Astrocyte (in vitro differentiated cells and primary cell): ENCODE measurements at regions not wholly inside any gene's neighbourhood (a gene's known extent, or its start where the extent isn't known, plus 50 kb on each side); places are given as distances from the start of the nearest gene placed in this dataset.

Experiments
- DNase-seq: peaks from one replicate; pipeline ENCODE4 v3.0.0-alpha.2; 2010; ENCODE audit warnings: low read depth
- FAIRE-seq: peaks from 2 replicates; lab custom pipeline; 2011; peaks lifted over from hg19 to GRCh38; lab: Jason Lieb, UNC
- H2AFZ ChIP-seq: 2 replicates; pipeline ENCODE4 v1.6.0; 2012; ENCODE audit warnings: low read depth, low read length, inconsistent platforms
- H3K27ac ChIP-seq: 2 replicates; pipeline ENCODE4 v1.5.1; 2011; ENCODE audit warnings: low read depth, low read length, inconsistent platforms
- H3K27me3 ChIP-seq: 2 replicates; pipeline ENCODE4 v1.6.0; 2011; ENCODE audit warnings: low read length, inconsistent platforms; ENCODE audit not compliant: insufficient read depth
- H3K36me3 ChIP-seq: 2 replicates; pipeline ENCODE4 v1.5.1; 2011; ENCODE audit warnings: low read length, inconsistent platforms; ENCODE audit not compliant: insufficient read depth
- H3K4me1 ChIP-seq: 2 replicates; pipeline ENCODE4 v1.5.1; 2011; ENCODE audit warnings: low read length, inconsistent platforms; ENCODE audit not compliant: insufficient read depth
- H3K4me2 ChIP-seq: 2 replicates; pipeline ENCODE4 v1.6.0; 2012; ENCODE audit warnings: low read length, inconsistent platforms
- H3K4me3 ChIP-seq: 2 replicates; pipeline ENCODE4 v1.5.1; 2011; ENCODE audit warnings: low read depth, mild to moderate bottlenecking, low read length, inconsistent platforms; ENCODE audit not compliant: insufficient read depth
- H3K79me2 ChIP-seq: 2 replicates; pipeline ENCODE4 v1.6.0; 2012; ENCODE audit warnings: mild to moderate bottlenecking, low read length, inconsistent platforms; ENCODE audit not compliant: insufficient read depth
- H3K9ac ChIP-seq: 2 replicates; pipeline ENCODE4 v1.6.0; 2012; ENCODE audit warnings: mild to moderate bottlenecking, low read length, inconsistent platforms
- H3K9me3 ChIP-seq: 2 replicates; pipeline ENCODE4 v1.5.1; 2012; ENCODE audit warnings: low read depth, mild to moderate bottlenecking, low read length, inconsistent platforms; ENCODE audit not compliant: insufficient read depth
- H4K20me1 ChIP-seq: 2 replicates; pipeline ENCODE4 v1.6.0; 2012; ENCODE audit warnings: low read length, inconsistent platforms; ENCODE audit not compliant: insufficient read depth
- H3K27ac Mint-ChIP-seq: one replicate; pipeline ENCODE4 v1.8.0; 2021; ENCODE audit warnings: mild to moderate bottlenecking, mixed read lengths; ENCODE audit not compliant: unreplicated experiment
- H3K27me3 Mint-ChIP-seq: one replicate; pipeline ENCODE4 v1.8.0; 2021; ENCODE audit warnings: low read depth, mixed read lengths; ENCODE audit not compliant: unreplicated experiment
- H3K36me3 Mint-ChIP-seq: one replicate; pipeline ENCODE4 v1.8.0; 2021; ENCODE audit warnings: low read depth, mixed read lengths; ENCODE audit not compliant: unreplicated experiment
- H3K4me1 Mint-ChIP-seq: one replicate; pipeline ENCODE4 v1.8.0; 2021; ENCODE audit warnings: low read depth, mixed read lengths; ENCODE audit not compliant: unreplicated experiment
- H3K4me3 Mint-ChIP-seq: one replicate; pipeline ENCODE4 v1.8.0; 2021; ENCODE audit warnings: mild to moderate bottlenecking, moderate library complexity, mixed read lengths; ENCODE audit not compliant: unreplicated experiment
- H3K9me3 Mint-ChIP-seq: one replicate; pipeline ENCODE4 v1.8.0; 2021; ENCODE audit warnings: mild to moderate bottlenecking, mixed read lengths; ENCODE audit not compliant: unreplicated experiment
- CTCF ChIP-seq: IDR thresholded peaks from 2 replicates; pipeline ENCODE4 v1.5.1; 2011; ENCODE audit warnings: low read depth, mild to moderate bottlenecking, inconsistent platforms, low read length, moderate library complexity; ENCODE audit not compliant: insufficient read depth
- EZH2 ChIP-seq: IDR thresholded peaks from 2 replicates; pipeline ENCODE4 v1.6.1; 2012; ENCODE audit warnings: mild to moderate bottlenecking, low read length, inconsistent platforms; ENCODE audit not compliant: insufficient read depth

- no peak for FAIRE-seq
- Mint-ChIP-seq H3K27me3 (peaks cover 11% of the 10 kb centered on the region), H3K9me3 (peaks cover 8% of the 10 kb centered on the region), H3K4me1 (peaks cover 13% of the 10 kb centered on the region), H3K36me3 (no peaks in the 10 kb centered on the region), H3K27ac (no peak overlapping the region), H3K4me3 (no peak overlapping the region)
- Histone ChIP-seq H3K9ac (no peak overlapping the region), H3K4me2 (no peak overlapping the region), H3K4me3 (no peak overlapping the region), H3K79me2 (no peaks in the 10 kb centered on the region), H3K27me3 (peaks cover 4% of the 10 kb centered on the region), H3K27ac (no peak overlapping the region), H2AFZ (no peak overlapping the region), H4K20me1 (no peaks in the 10 kb centered on the region), H3K4me1 (peaks cover 7% of the 10 kb centered on the region), H3K9me3 (no peaks in the 10 kb centered on the region), H3K36me3 (no peaks in the 10 kb centered on the region)
- no peak for DNase-seq
- TF ChIP-seq EZH2 (no peak), CTCF (no peak)
These were observed 129.9 kb upstream of the ZNF32 start for GRCh38 chr10:43778571-43778970.

GRCh38 chr10:43775384-43775783 lies 126.7 kb upstream of the ZNF32 start:
- Histone ChIP-seq H3K4me1 (no peaks in the 10 kb centered on the region), H2AFZ (no peak overlapping the region), H3K79me2 (no peaks in the 10 kb centered on the region), H3K27ac (no peak overlapping the region), H3K9ac (no peak overlapping the region), H3K9me3 (no peaks in the 10 kb centered on the region), H3K4me3 (no peak overlapping the region), H3K36me3 (no peaks in the 10 kb centered on the region), H3K27me3 (peaks cover 4% of the 10 kb centered on the region), H4K20me1 (no peaks in the 10 kb centered on the region), H3K4me2 (no peak overlapping the region)
- Mint-ChIP-seq H3K27ac (no peak overlapping the region), H3K27me3 (peaks cover 9% of the 10 kb centered on the region), H3K9me3 (peaks cover 5% of the 10 kb centered on the region), H3K4me3 (no peak overlapping the region), H3K36me3 (no peaks in the 10 kb centered on the region), H3K4me1 (peaks cover 1% of the 10 kb centered on the region)
- TF ChIP-seq CTCF: no peak
- no peak for TF ChIP-seq EZH2
- DNase-seq (no peak), FAIRE-seq (no peak)

GRCh38 chr10:43774234-43774769 lies 125.6 kb upstream of the ZNF32 start:
- peaks cover 8% of the 10 kb centered on the region for H3K27me3 Mint-ChIP-seq
- H3K9me3 ChIP-seq: no peaks in the 10 kb centered on the region
- DNase-seq: no peak
- no peaks in the 10 kb centered on the region for H3K36me3 ChIP-seq
- no peak overlapping the region for H3K4me2 ChIP-seq
- H3K4me3 Mint-ChIP-seq: no peak overlapping the region
- H3K9me3 Mint-ChIP-seq: peaks cover 5% of the 10 kb centered on the region
- H2AFZ ChIP-seq: no peak overlapping the region
- no peak overlapping the region for H3K9ac ChIP-seq
- peaks cover 4% of the 10 kb centered on the region for H3K27me3 ChIP-seq
- H3K4me1 Mint-ChIP-seq: peaks cover 1% of the 10 kb centered on the region
- TF ChIP-seq CTCF (no peak), EZH2 (no peak)
- no peaks in the 10 kb centered on the region for H4K20me1 ChIP-seq
- no peak overlapping the region for H3K27ac Mint-ChIP-seq
- no peak overlapping the region for H3K27ac ChIP-seq
- no peaks in the 10 kb centered on the region for H3K36me3 Mint-ChIP-seq
- no peaks in the 10 kb centered on the region for H3K4me1 ChIP-seq
- H3K4me3 ChIP-seq: no peak overlapping the region
- H3K79me2 ChIP-seq: no peaks in the 10 kb centered on the region
- FAIRE-seq: no peak
